Vagina (tissue), 2 donors: ENCODE measurements at regions not wholly inside any gene's neighbourhood (a gene's known extent, or its start where the extent isn't known, plus 50 kb on each side); places are given as distances from the start of the nearest gene placed in this dataset. TPM values are rescaled to one million over a fixed set of nuclear protein-coding genes. Genes with fewer than 3 reads are reported as not detected.

Source experiments
- DNase-seq, 2 donors: peaks; one replicate each; pipeline ENCODE4 v3.0.0-alpha.2; 2017; ENCODE audit errors: extremely low spot score in 2 of 2
- H3K27ac ChIP-seq: fragments of 200-600 bp; sonication (generic); one replicate; pipeline ENCODE4 v1.5.1; 2019
- H3K27me3 ChIP-seq: fragments of 200-600 bp; sonication (generic); one replicate; pipeline ENCODE4 v1.5.1; 2019
- H3K36me3 ChIP-seq, 2 donors: fragments of 200-600 bp; sonication (generic); one replicate each; pipeline ENCODE4 v1.5.1; 2017 to 2019
- H3K4me1 ChIP-seq: fragments of 200-600 bp; sonication (generic); one replicate; pipeline ENCODE4 v1.5.1; 2019
- H3K4me3 ChIP-seq, 2 donors: fragments of 200-600 bp; sonication (generic); 1 replicate in 1 of 2; 2 replicates in 1 of 2; pipeline ENCODE4 v1.5.1; 2016 to 2019
- H3K9me3 ChIP-seq: fragments of 200-600 bp; sonication (generic); one replicate; pipeline ENCODE4 v1.5.1; 2019
- POLR2A ChIP-seq, 2 donors: fragments of 450-650 bp; IDR thresholded peaks; one replicate each; pipeline ENCODE4 v1.6.1; 2017; ENCODE audit warnings: antibody characterized with exemption in 2 of 2, mild to moderate bottlenecking in 2 of 2, moderate library complexity in 2 of 2
- POLR2AphosphoS5 ChIP-seq, 2 donors: sonication (generic); formaldehyde crosslinking; IDR thresholded peaks; one replicate each; pipeline ENCODE4 v1.9.0; 2017; ENCODE audit warnings: antibody characterized with exemption in 2 of 2, mild to moderate bottlenecking in 2 of 2, low read depth in 1 of 2; ENCODE audit not compliant: insufficient read depth in 1 of 2
- intact Hi-C: fragments of 100-400 bp; cut with DNase I; formaldehyde crosslinking; loops from one replicate; pipeline ENCODE4 v1.15.1; 2023
- small RNA-seq: library from RNA; depleted of rRNA; stranded (forward); fragments of <200 nt; gene quantifications from one replicate; pipeline ENCODE3, GENCODE V24; 2016
- TF ChIP-seq, protein P1 (sequence below), 3 experiments: fragments of 450-650 bp in 2 of 3; fragments of 200-600 bp in 1 of 3; sonication (generic) in 1 of 3; IDR thresholded peaks; one replicate each; pipeline ENCODE4 v1.5.1; 2017 to 2019; ENCODE audit warnings: antibody characterized with exemption in 3 of 3, mild to moderate bottlenecking in 2 of 3, moderate library complexity in 2 of 3

GRCh38 chr9:84212246-84212645 lies 128.3 kb downstream of the SLC28A3 start:
- Histone ChIP-seq H3K9me3 (no peaks in the 10 kb centered on the region), H3K27ac (no peak overlapping the region), H3K36me3 (no peaks in the 10 kb centered on the region), H3K4me1 (peaks cover 1% of the 10 kb centered on the region), H3K4me3 (no peak overlapping the region), H3K27me3 (no peaks in the 10 kb centered on the region)
- no peak for TF ChIP-seq POLR2AphosphoS5 (IDR thresholded peaks at IDR 0.05; ENCODE audit: insufficient read depth in 1 of 2, low read depth in 1 of 2)
- TF ChIP-seq, protein P1, sequence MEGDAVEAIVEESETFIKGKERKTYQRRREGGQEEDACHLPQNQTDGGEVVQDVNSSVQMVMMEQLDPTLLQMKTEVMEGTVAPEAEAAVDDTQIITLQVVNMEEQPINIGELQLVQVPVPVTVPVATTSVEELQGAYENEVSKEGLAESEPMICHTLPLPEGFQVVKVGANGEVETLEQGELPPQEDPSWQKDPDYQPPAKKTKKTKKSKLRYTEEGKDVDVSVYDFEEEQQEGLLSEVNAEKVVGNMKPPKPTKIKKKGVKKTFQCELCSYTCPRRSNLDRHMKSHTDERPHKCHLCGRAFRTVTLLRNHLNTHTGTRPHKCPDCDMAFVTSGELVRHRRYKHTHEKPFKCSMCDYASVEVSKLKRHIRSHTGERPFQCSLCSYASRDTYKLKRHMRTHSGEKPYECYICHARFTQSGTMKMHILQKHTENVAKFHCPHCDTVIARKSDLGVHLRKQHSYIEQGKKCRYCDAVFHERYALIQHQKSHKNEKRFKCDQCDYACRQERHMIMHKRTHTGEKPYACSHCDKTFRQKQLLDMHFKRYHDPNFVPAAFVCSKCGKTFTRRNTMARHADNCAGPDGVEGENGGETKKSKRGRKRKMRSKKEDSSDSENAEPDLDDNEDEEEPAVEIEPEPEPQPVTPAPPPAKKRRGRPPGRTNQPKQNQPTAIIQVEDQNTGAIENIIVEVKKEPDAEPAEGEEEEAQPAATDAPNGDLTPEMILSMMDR (IDR thresholded peaks at IDR 0.05) = no peak
- no peak for TF ChIP-seq POLR2A (IDR thresholded peaks at IDR 0.05)
- DNase-seq = no peak
- intact Hi-C loops = no loop called here

- no peaks in the 10 kb centered on the region for H3K27me3 ChIP-seq
- no peak for TF ChIP-seq POLR2AphosphoS5 (IDR thresholded peaks at IDR 0.05; ENCODE audit: insufficient read depth in 1 of 2, low read depth in 1 of 2)
- TF ChIP-seq, protein P1 (IDR thresholded peaks at IDR 0.05) = no peak
- no peak for TF ChIP-seq POLR2A (IDR thresholded peaks at IDR 0.05)
- intact Hi-C loops = no loop called here
- H3K4me3 ChIP-seq = no peak overlapping the region
- H3K27ac ChIP-seq = no peak overlapping the region
- H3K36me3 ChIP-seq = no peaks in the 10 kb centered on the region
- no peaks in the 10 kb centered on the region for H3K9me3 ChIP-seq
- no peak for DNase-seq
- H3K4me1 ChIP-seq = no peaks in the 10 kb centered on the region
Observed at GRCh38 chr9:84212982-84213381, 127.6 kb downstream of the SLC28A3 start.

DNA sequence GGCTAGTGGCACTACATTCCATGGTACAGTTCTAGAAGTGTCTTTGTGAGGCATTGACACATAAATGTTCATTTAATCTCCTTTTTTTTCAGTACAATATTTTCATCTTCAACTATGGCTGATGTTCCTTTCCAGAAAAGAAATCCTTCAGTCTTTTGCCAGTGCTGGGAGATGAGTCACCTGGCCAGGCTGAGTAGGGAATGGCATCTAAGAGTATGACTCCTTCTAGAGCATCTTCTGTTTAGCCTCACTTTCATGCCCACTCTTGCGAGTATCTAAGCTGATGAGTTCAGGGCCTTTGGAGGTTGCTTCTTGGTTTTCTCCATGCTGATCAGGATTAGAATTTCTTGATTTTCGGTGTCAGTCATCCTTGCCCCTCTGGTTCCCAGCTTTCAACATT lies 124.4 kb downstream of the SLC28A3 start:
- no peaks in the 10 kb centered on the region for H3K36me3 ChIP-seq
- H3K27me3 ChIP-seq = no peaks in the 10 kb centered on the region
- DNase-seq = no peak
- no peak overlapping the region for H3K27ac ChIP-seq
- TF ChIP-seq POLR2AphosphoS5 (IDR thresholded peaks at IDR 0.05; ENCODE audit: insufficient read depth in 1 of 2, low read depth in 1 of 2) = no peak
- TF ChIP-seq, protein P1 (IDR thresholded peaks at IDR 0.05) = no peak
- no peak for TF ChIP-seq POLR2A (IDR thresholded peaks at IDR 0.05)
- no peaks in the 10 kb centered on the region for H3K4me1 ChIP-seq
- intact Hi-C loops = no loop called here
- no peak overlapping the region for H3K4me3 ChIP-seq
- H3K9me3 ChIP-seq = no peaks in the 10 kb centered on the region

DNA sequence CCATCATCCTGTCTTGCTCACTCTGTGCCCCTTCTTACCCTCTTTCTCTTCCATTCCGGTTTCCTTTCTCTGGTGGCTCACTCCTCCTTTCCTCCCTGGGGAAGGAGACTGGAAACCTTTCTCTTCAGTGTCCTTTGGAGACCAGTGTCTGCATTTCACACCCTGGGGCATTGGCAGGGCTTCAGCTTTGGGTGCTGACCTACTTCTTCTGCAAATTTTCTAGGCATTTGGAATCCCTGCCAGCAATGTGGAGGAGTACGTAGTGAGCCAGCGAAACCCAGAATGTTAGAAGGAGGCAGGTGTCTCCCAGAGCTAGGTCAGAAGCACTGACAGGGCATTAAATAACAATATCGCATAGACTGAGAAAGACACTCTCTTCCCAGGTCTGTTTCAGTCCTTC lies 122.2 kb downstream of the SLC28A3 start:
- intact Hi-C loops = no loop called here
- TF ChIP-seq, protein P1 (IDR thresholded peaks at IDR 0.05) = no peak
- no peak for TF ChIP-seq POLR2AphosphoS5 (IDR thresholded peaks at IDR 0.05; ENCODE audit: insufficient read depth in 1 of 2, low read depth in 1 of 2)
- TF ChIP-seq POLR2A (IDR thresholded peaks at IDR 0.05) = no peak

DNA sequence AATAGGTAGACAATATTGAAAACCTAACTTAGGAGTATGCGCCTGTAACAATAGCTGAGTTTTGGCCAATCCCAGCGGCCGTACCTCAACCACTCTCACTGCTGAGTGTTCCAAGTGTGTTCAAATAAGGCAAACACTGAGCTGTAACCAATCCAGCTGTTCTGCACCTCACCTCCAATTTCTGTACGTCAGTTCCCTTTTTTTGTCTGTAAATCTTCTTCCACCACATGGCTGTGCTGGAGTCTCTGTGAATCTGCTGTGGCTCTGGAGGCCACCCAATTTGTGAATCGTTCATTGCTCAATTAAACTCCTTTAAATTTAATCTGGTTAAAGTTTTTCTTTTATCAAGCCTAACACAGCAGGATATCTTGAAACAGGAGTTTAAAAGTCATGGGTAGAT lies 116.3 kb downstream of the SLC28A3 start:
- Histone ChIP-seq H3K36me3 (no peaks in the 10 kb centered on the region), H3K27ac (no peak overlapping the region), H3K4me3 (no peak overlapping the region), H3K27me3 (no peaks in the 10 kb centered on the region), H3K4me1 (no peaks in the 10 kb centered on the region), H3K9me3 (no peaks in the 10 kb centered on the region)
- TF ChIP-seq, protein P1 (IDR thresholded peaks at IDR 0.05) = no peak
- TF ChIP-seq POLR2AphosphoS5 (IDR thresholded peaks at IDR 0.05; ENCODE audit: insufficient read depth in 1 of 2, low read depth in 1 of 2) (no peak), POLR2A (IDR thresholded peaks at IDR 0.05) (no peak)
- no peak for DNase-seq
- intact Hi-C loops = no loop called here

More for the DNA sequence above, 122.2 kb downstream of the SLC28A3 start:
- H3K4me1 ChIP-seq = no peaks in the 10 kb centered on the region
- no peaks in the 10 kb centered on the region for H3K27me3 ChIP-seq
- no peak for DNase-seq
- no peaks in the 10 kb centered on the region for H3K9me3 ChIP-seq
- H3K36me3 ChIP-seq = no peaks in the 10 kb centered on the region
- H3K4me3 ChIP-seq = no peak overlapping the region
- H3K27ac ChIP-seq = no peak overlapping the region

Small RNA genes in the stretch of these regions (small RNA-seq; reads per million reads assigned to genes)
- not detected for gene AL390838.2
